ENCODE measurements at regions not wholly inside any gene's neighbourhood (a gene's known extent, or its start where the extent isn't known, plus 50 kb on each side); places are given as distances from the start of the nearest gene placed in this dataset.
"Not testable (repeated sequence)": the region's sequence is repeated elsewhere in the genome, so short reads cannot be mapped to it uniquely, and the experiment has no call there.

- in situ Hi-C loops (cut with MboI; ENCODE audit: low sequenced_read_pairs), result no loop called here
These were observed 1265.5 kb upstream of the ACVR2A start for GRCh38 chr2:146579147-146579930.

- in situ Hi-C loops (cut with MboI; ENCODE audit: low sequenced_read_pairs), result no loop called here
These were observed 1268.3 kb upstream of the ACVR2A start for GRCh38 chr2:146576339-146577111.

DNA sequence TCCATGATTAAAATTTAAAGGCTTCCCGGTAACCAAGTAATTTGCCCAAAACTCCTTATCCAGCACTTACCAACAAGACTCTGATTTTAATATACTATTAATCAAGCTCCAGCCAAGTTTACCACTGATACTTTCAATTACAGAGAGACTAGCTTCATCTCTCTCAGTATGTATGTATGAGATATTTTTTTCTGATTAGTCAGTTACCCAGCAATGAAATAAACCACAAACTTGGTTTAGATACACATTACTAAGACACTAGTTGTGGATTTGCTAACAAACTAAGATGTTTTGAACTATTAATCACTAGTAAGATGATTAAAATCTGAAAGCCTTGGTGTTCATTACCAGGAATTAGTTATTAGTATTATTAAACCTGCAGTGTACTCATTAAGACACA lies 1272.2 kb upstream of the ACVR2A start:
- in situ Hi-C loops (cut with MboI; ENCODE audit: low sequenced_read_pairs), result no loop called here

GRCh38 chr2:146561996-146562395 lies 1282.8 kb upstream of the ACVR2A start:
- in situ Hi-C loops (cut with MboI; ENCODE audit: low sequenced_read_pairs), result no loop called here

- in situ Hi-C loops (cut with MboI; ENCODE audit: low sequenced_read_pairs), result no loop called here
These were observed 1297.6 kb upstream of the ACVR2A start for GRCh38 chr2:146547236-146547635.

- in situ Hi-C loops (cut with MboI; ENCODE audit: low sequenced_read_pairs), result no loop called here
These were observed 1300.1 kb upstream of the ACVR2A start for GRCh38 chr2:146544701-146545100.

- in situ Hi-C loops (cut with MboI; ENCODE audit: low sequenced_read_pairs), result no loop called here
These were observed 1302.9 kb upstream of the ACVR2A start for GRCh38 chr2:146541896-146542295.

DNA sequence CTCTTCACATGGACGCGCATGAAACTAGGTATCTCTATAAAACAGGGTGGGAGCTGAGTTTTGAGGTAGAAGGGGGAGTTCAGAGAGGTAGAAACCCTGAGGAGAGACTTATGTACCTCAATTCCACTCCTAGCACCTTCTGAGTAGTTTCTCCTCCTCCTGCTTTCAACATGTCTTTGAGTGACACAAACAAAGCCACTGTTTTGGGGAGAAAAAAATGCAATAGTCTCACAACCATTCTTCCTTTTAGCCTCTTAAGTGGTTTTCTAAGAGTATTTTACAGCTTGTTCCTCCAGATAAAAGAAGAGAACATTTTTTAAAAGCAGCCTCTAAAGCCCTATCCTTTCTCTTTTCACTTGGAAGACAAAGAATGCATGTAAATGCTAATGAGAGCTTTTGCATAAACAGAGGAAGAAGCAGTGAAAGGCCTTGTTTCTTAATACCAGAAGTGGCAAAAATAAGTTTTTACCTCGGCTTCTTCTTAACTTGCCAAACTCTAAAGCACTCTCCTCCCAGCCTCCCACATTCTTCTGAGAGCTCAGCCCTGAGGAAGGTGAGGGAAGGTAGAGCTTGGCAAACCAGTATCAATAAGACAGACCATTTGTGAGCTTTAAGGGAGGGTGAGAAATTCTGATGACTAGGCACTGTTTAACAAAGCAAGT lies 1304.4 kb upstream of the ACVR2A start:
- in situ Hi-C loops (cut with MboI; ENCODE audit: low sequenced_read_pairs), result no loop called here

DNA sequence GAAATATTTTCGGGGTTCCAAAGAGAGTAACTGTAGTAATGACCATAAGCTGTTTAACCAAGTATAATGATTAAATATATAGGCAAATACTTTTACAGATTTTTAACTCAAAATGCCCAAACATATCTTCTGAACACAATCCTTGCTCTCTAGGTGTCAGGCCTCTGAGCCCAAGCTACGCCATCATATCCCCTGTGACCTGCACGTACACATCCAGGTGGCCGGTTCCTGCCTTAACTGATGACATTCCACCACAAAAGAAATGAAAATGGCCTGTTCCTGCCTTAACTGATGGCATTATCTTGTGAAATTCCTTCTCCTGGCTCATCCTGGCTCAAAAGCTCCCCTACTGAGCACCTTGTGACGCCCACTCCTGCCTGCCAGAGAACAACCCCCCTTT lies 1305.1 kb upstream of the ACVR2A start:
- in situ Hi-C loops (cut with MboI; ENCODE audit: low sequenced_read_pairs), result not testable (repeated sequence)

- in situ Hi-C loops (cut with MboI; ENCODE audit: low sequenced_read_pairs), result no loop called here
These were observed 1307.4 kb upstream of the ACVR2A start for GRCh38 chr2:146537477-146537876.

GRCh38 chr2:146532509-146533147 lies 1312.2 kb upstream of the ACVR2A start:
- in situ Hi-C loops (cut with MboI; ENCODE audit: low sequenced_read_pairs), result no loop called here

- in situ Hi-C loops (cut with MboI; ENCODE audit: low sequenced_read_pairs), result no loop called here
These were observed 1312.8 kb upstream of the ACVR2A start for GRCh38 chr2:146532009-146532408.

DNA sequence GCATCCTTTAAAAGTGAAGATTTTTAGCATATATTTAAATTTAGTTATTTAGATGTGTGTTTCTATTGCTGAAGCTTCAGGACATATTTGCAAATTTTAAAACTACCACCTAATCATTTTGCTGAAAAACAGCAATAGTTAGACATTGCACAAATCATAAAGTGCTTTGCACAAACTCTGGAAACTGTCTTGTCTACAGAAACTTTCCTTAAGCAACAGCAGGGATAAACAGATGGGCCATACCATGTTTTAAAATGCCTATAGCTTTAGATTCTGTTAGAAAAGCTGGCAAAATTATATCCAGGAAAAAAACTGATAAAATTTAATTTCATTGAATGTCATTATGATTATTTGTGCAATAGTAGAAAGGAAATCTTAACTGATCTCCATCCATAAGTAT lies 1313.9 kb upstream of the ACVR2A start:
- in situ Hi-C loops (cut with MboI; ENCODE audit: low sequenced_read_pairs), result no loop called here

DNA sequence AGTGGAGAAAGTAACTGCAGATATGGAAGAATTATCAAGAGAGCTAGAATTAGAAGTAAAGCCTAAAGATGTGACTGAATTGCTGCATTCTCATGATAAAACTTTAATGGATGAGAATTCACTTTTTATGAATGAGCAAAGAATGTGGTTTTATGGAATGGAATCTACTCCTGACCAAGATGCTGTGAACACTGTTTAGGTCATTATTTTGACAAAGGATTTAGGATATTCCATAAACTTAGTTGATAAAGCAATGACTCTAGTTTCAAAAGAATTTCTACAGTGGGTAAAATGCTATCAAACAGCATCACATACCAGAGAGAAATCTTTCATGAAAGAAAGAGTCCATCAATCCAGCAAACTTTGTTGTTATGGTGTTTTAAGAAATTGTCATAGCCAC lies 1317.7 kb upstream of the ACVR2A start:
- in situ Hi-C loops (cut with MboI; ENCODE audit: low sequenced_read_pairs), result no loop called here

- in situ Hi-C loops (cut with MboI; ENCODE audit: low sequenced_read_pairs), result no loop called here
These were observed 1321.6 kb upstream of the ACVR2A start for GRCh38 chr2:146523196-146523595.

DNA sequence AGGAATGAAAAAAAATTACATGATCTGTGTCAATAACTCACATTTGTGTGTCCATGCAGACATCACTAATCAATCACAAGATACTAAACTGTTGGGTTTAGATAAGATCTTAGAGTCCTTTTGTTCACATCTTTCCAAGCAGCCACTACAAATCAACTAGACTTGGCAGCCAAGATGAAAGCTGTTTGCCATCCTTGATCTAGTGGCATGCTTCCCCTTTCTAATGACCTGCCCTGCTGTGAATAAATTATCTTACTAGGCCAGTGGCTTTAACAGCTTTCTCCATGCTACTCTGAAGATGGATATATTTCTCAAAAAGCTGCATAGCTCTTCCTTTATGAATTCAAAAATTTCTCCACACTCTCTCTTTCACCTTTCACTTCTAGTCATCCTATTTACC lies 1338.0 kb upstream of the ACVR2A start:
- in situ Hi-C loops (cut with MboI; ENCODE audit: low sequenced_read_pairs), result no loop called here

DNA sequence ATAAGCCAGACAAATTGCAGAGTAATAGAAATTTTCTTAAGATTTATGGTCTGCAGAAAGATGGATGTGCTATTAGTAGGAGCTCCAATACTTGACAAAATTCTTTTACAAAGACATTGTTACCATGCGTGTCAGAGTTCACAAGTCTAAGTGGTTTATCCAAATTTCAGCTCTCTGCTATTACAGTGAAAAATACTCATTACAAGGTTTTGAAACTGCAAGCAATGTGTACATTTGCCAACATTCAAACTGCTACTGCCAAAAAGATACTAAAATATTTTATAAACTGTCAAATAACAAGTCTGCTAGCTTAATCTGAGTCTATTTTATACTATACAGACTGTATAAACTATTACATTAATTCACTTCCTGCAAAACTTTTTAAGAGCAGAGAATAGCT lies 1341.5 kb upstream of the ACVR2A start:
- in situ Hi-C loops (cut with MboI; ENCODE audit: low sequenced_read_pairs), result no loop called here

DNA sequence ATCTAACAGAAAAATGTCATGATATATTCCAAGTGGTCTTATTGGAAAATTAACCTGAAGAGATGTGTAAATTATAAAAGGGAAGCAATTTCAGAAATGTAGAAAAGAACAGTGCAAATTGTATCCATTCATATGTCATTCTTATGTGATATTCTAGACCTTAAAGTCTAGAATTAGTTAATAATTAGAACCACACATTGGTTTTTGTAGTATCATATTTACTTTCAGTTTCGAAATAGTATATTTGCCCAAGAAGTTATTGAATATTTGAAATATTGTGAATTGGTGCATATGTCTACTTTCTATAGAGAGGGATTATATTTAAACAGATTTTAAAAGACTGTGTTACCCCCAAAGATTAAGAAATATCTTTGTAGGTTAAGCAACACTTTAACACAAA lies 1348.6 kb upstream of the ACVR2A start:
- in situ Hi-C loops (cut with MboI; ENCODE audit: low sequenced_read_pairs), result no loop called here

DNA sequence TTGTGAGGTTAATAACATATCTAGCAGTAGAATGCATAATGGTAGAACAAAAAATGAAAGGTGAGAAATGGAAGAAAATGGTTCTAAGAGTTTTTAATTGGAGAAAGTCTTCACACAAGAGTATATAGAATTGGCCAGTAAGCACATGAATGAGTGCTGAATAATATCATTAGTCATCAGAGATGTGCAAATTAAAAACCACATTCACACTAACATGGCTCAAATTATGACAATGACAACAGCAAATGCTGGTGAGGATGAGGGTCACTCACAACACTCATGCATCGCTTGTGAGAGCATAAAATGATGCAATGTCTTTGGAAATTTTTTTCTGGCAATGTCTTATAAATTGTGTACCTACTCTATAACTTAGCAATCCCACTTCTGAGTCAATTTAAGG lies 1355.4 kb upstream of the ACVR2A start:
- in situ Hi-C loops (cut with MboI; ENCODE audit: low sequenced_read_pairs), result no loop called here

GRCh38 chr2:146481629-146482028 lies 1363.2 kb upstream of the ACVR2A start:
- in situ Hi-C loops (cut with MboI; ENCODE audit: low sequenced_read_pairs), result no loop called here

- in situ Hi-C loops (cut with MboI; ENCODE audit: low sequenced_read_pairs), result no loop called here
These were observed 1367.4 kb upstream of the ACVR2A start for GRCh38 chr2:146477383-146477782.
